Activated naive CD8-positive, alpha-beta T cell (primary cell): ENCODE measurements at regions not wholly inside any gene's neighbourhood (a gene's known extent, or its start where the extent isn't known, plus 50 kb on each side); places are given as distances from the start of the nearest gene placed in this dataset.

Experiments
- H3K27ac Mint-ChIP-seq: one replicate; pipeline ENCODE4 v1.8.0; 2021; ENCODE audit warnings: mixed read lengths
- H3K27me3 Mint-ChIP-seq: one replicate; pipeline ENCODE4 v1.8.0; 2021; ENCODE audit warnings: mixed read lengths
- H3K36me3 Mint-ChIP-seq: one replicate; pipeline ENCODE4 v1.8.0; 2021; ENCODE audit warnings: mixed read lengths
- H3K4me1 Mint-ChIP-seq: one replicate; pipeline ENCODE4 v1.8.0; 2021; ENCODE audit warnings: low read depth, mixed read lengths
- H3K4me3 Mint-ChIP-seq: one replicate; pipeline ENCODE4 v1.8.0; 2021; ENCODE audit warnings: mild to moderate bottlenecking, mixed read lengths
- H3K9me3 Mint-ChIP-seq: one replicate; pipeline ENCODE4 v1.8.0; 2021; ENCODE audit warnings: low read depth, mixed read lengths

DNA sequence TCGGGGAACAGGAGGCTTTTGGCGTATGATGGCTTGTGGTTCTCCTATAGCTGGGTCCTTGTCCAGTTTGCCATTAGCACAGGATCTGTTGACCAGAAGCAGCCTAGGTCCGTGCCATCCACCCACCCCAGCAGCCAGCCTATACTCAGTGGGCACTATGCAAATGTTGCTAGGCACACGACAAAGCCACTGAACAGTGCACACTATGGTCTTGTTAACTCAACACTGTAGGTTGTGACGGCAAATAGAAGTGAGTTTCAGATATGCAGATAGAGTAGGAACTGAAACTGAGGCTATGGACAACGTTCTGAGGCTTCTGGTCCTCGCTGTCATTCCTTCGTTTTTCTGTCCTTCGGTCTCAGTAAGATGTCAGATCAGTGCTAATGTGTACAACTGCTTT, 541.3 kb upstream of the TENM3 start:
- Mint-ChIP-seq H3K27ac (no peak overlapping the region), H3K36me3 (no peaks in the 10 kb centered on the region), H3K27me3 (no peaks in the 10 kb centered on the region), H3K4me1 (no peaks in the 10 kb centered on the region), H3K9me3 (peaks cover 3% of the 10 kb centered on the region), H3K4me3 (no peak overlapping the region)

GRCh38 chr4:181702864-181703495, 540.2 kb upstream of the TENM3 start:
- Mint-ChIP-seq H3K36me3 (no peaks in the 10 kb centered on the region), H3K9me3 (peaks cover 3% of the 10 kb centered on the region), H3K27ac (no peak overlapping the region), H3K4me3 (no peak overlapping the region), H3K27me3 (no peaks in the 10 kb centered on the region), H3K4me1 (no peaks in the 10 kb centered on the region)

DNA sequence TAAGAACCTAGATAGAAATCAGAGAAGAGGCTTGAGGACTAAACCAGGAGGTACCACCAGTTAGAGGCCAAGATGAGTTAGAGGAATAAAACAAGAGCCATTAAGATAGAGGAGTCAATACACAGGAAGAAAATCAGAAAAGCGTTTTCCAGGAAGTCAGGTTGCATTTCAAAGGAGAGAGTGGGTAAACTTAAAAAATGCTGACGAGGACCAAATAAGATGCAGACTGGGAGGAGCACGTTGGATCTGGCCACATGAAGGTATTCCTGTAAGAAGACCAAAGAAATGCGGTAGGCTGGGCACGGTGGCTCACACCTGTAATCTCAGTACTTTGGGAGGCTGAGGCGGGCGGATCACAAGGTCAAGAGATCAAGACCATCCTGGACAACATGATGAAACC, 533.1 kb upstream of the TENM3 start:
- H3K9me3 Mint-ChIP-seq = no peaks in the 10 kb centered on the region
- H3K4me1 Mint-ChIP-seq = no peaks in the 10 kb centered on the region
- no peaks in the 10 kb centered on the region for H3K36me3 Mint-ChIP-seq
- no peak overlapping the region for H3K27ac Mint-ChIP-seq
- H3K27me3 Mint-ChIP-seq = no peaks in the 10 kb centered on the region
- no peak overlapping the region for H3K4me3 Mint-ChIP-seq

DNA sequence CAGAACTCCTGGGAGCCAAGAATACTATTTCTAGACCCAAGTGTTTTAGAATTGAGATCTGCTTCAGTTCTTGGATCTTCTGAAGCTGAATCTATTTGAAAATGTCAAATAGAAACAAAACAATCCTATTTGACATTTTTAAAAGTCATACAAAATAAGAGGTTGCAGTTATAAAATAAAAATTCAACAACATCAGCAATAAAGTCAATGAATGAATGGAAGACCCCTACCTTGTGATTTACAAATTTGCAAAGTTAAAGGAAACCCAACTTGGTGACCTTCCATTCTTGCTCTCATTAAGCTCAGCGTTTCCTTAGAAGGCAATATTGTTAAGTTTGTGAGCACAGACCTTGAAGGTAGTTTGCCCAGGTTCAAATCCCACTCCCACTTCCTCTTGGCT, 531.8 kb upstream of the TENM3 start:
- Mint-ChIP-seq H3K36me3 (no peaks in the 10 kb centered on the region), H3K27ac (no peak overlapping the region), H3K9me3 (peaks cover 5% of the 10 kb centered on the region), H3K27me3 (no peaks in the 10 kb centered on the region), H3K4me3 (no peak overlapping the region), H3K4me1 (no peaks in the 10 kb centered on the region)

DNA sequence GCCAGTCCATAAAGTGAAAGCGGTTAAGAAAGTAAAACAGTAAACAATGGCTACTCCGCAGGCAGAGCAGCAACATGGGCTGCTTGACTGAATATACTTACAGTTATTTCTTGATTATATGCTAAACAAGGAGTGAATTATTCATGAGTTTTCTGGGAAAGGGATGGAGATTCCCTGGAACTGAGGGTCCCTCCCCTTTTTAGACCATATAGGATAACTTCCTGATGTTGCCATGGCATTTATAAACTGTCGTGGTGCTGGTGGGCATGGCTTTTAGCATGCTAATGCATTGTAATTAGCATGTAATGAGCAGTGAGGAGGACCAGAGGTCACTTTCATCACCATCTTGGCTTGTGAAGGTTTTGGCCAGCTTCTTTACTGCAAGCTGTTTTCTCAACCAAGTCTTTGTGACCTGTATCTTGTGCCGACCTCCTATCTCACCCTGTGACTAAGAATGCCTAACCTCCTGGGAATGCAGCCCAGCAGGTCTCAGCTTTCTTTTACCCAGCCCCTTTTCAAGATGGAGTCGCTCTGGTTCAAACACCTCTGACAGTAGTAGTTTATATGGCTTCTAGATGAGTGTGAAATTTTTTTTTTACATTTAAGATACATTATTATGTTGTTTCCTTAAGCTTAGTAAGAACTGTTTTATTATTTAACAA, 514.8 kb upstream of the TENM3 start:
- no peaks in the 10 kb centered on the region for H3K36me3 Mint-ChIP-seq
- no peaks in the 10 kb centered on the region for H3K4me1 Mint-ChIP-seq
- peaks cover 16% of the 10 kb centered on the region for H3K9me3 Mint-ChIP-seq
- no peak overlapping the region for H3K27ac Mint-ChIP-seq
- no peaks in the 10 kb centered on the region for H3K27me3 Mint-ChIP-seq
- H3K4me3 Mint-ChIP-seq = no peak overlapping the region

- peaks cover 10% of the 10 kb centered on the region for H3K9me3 Mint-ChIP-seq
Observed at GRCh38 chr4:181731900-181732299, 511.3 kb upstream of the TENM3 start.

DNA sequence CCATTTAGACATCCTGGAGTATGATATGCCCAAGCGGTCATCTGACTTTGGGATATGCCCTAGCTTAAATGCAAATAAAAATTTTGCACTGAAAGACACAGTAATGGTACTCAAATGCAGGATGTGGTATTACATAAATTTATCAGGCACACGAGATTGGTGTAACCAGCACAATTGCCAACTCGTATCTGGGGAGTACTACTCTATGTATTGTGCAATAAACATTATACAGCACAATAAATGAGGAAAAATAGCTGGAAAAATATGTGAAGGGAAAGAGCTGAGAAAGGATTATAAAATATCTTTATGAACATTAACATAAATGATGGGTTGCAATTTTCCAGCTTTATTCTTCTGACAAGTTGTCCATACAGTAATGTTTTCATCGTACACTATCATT, 505.5 kb upstream of the TENM3 start:
- Mint-ChIP-seq H3K4me3 (no peak overlapping the region), H3K27ac (no peak overlapping the region), H3K4me1 (no peaks in the 10 kb centered on the region), H3K9me3 (no peaks in the 10 kb centered on the region), H3K27me3 (no peaks in the 10 kb centered on the region), H3K36me3 (no peaks in the 10 kb centered on the region)

More at GRCh38 chr4:181731900-181732299, 511.3 kb upstream of the TENM3 start:
- Mint-ChIP-seq H3K4me3 (no peak overlapping the region), H3K4me1 (no peaks in the 10 kb centered on the region), H3K27me3 (no peaks in the 10 kb centered on the region), H3K27ac (no peak overlapping the region), H3K36me3 (no peaks in the 10 kb centered on the region)

GRCh38 chr4:181739031-181739430, 504.2 kb upstream of the TENM3 start:
- H3K27me3 Mint-ChIP-seq = no peaks in the 10 kb centered on the region
- H3K36me3 Mint-ChIP-seq = no peaks in the 10 kb centered on the region
- H3K27ac Mint-ChIP-seq = no peak overlapping the region
- no peaks in the 10 kb centered on the region for H3K9me3 Mint-ChIP-seq
- no peak overlapping the region for H3K4me3 Mint-ChIP-seq
- H3K4me1 Mint-ChIP-seq = no peaks in the 10 kb centered on the region

DNA sequence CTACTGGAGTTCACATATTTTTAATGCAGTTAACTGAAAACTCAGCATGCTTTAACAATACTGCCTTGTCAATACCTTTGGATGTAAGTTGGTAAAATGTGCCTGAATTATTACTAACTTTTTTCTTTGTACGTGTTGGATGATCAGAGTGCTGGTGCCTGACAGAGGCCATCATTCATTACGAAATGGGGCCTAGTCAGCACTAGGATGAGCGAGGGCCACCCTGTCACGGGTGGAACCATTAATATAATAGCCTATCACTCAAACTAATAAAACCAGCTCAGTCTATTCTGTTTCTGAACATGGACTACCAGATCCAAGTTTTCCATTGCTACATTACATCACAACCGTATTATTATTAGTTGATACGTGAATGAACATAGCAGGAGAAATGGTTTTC, 501.7 kb upstream of the TENM3 start:
- H3K4me1 Mint-ChIP-seq = no peaks in the 10 kb centered on the region
- no peaks in the 10 kb centered on the region for H3K9me3 Mint-ChIP-seq
- H3K27me3 Mint-ChIP-seq = no peaks in the 10 kb centered on the region
- no peak overlapping the region for H3K4me3 Mint-ChIP-seq
- H3K27ac Mint-ChIP-seq = no peak overlapping the region
- no peaks in the 10 kb centered on the region for H3K36me3 Mint-ChIP-seq

- Mint-ChIP-seq H3K9me3 (no peaks in the 10 kb centered on the region), H3K27ac (no peak overlapping the region), H3K4me1 (no peaks in the 10 kb centered on the region), H3K4me3 (no peak overlapping the region), H3K36me3 (no peaks in the 10 kb centered on the region), H3K27me3 (no peaks in the 10 kb centered on the region)
Observed at GRCh38 chr4:181745933-181746625, 497.1 kb upstream of the TENM3 start.

DNA sequence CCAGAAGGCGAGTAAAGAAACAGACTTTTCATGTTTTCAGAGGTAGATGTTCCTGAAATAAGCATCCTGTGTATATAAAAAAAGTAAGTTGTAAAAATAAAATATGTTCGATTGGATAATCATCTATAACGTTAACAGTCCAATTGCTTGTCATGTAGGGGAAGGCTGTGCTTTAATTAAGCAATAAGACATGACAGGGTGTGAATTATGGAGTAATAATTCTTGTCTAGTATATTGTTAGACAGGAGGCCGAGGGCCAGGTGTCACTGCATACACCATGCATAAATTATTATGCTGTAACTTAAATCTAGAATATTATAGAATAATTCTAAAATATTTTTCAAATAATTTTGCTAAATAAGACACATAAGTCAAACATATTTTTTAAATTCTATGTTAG, 494.6 kb upstream of the TENM3 start:
- Mint-ChIP-seq H3K4me3 (no peak overlapping the region), H3K36me3 (no peaks in the 10 kb centered on the region), H3K27ac (no peak overlapping the region), H3K9me3 (no peaks in the 10 kb centered on the region), H3K27me3 (no peaks in the 10 kb centered on the region), H3K4me1 (no peaks in the 10 kb centered on the region)

DNA sequence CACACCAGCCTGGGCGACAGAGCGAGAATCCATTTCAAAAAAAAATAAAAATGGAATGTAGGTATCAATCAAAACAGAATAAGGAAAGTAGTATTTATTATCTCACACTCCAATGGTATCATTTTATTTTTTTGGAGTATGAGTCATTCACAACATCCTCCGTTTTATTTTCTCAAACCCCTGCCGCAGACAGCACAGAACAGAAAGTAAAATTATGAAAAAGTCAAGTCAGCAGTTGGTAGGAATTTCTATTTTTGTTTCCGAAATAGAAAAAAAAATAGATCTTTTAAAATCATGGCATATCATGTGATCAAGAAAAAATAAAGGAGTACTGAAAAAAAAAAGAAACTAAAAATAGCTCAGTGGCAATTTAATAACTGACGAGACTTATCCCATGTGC, 490.7 kb upstream of the TENM3 start:
- Mint-ChIP-seq H3K4me3 (no peak overlapping the region), H3K36me3 (no peaks in the 10 kb centered on the region), H3K27me3 (no peaks in the 10 kb centered on the region), H3K27ac (no peak overlapping the region), H3K4me1 (no peaks in the 10 kb centered on the region), H3K9me3 (no peaks in the 10 kb centered on the region)

DNA sequence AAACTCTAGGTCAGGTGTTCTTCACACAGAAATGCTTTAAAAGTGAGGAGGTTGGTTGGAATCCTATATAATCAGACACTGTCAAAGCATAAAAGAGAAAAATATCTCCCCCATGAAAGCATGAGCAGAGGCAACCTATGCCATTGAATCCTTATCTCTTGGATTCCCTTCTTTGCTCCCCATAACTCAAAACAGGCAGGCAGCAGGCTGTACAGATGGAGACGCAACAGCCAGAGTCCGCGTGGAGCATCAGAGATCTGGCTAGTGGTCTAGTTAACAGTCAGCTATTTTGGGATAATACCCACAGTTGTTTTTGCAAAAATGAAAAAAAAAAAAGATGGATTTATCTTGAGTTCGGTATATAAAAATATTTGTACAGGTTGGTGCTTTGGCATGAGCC, 490.0 kb upstream of the TENM3 start:
- no peaks in the 10 kb centered on the region for H3K27me3 Mint-ChIP-seq

GRCh38 chr4:181755846-181756245, 487.4 kb upstream of the TENM3 start:
- Mint-ChIP-seq H3K36me3 (no peaks in the 10 kb centered on the region), H3K27ac (no peak overlapping the region), H3K9me3 (peaks cover 4% of the 10 kb centered on the region), H3K4me1 (no peaks in the 10 kb centered on the region), H3K4me3 (no peak overlapping the region), H3K27me3 (no peaks in the 10 kb centered on the region)

More for the DNA sequence above, 490.0 kb upstream of the TENM3 start:
- H3K4me3 Mint-ChIP-seq = no peak overlapping the region
- H3K36me3 Mint-ChIP-seq = no peaks in the 10 kb centered on the region
- peaks cover 4% of the 10 kb centered on the region for H3K9me3 Mint-ChIP-seq
- no peaks in the 10 kb centered on the region for H3K4me1 Mint-ChIP-seq
- no peak overlapping the region for H3K27ac Mint-ChIP-seq

GRCh38 chr4:181756451-181757095, 486.6 kb upstream of the TENM3 start:
- Mint-ChIP-seq H3K9me3 (peaks cover 4% of the 10 kb centered on the region), H3K4me3 (no peak overlapping the region), H3K36me3 (no peaks in the 10 kb centered on the region), H3K4me1 (no peaks in the 10 kb centered on the region), H3K27me3 (no peaks in the 10 kb centered on the region), H3K27ac (no peak overlapping the region)
